Stimulated activated CD4-positive, alpha-beta T cell treated with anti-CD3 and anti-CD28 coated beads, Interleukin-1b, Interleukin-23, amount 100 ng/mL, for 1 hour (primary cell): ENCODE measurements at regions not wholly inside any gene's neighbourhood (a gene's known extent, or its start where the extent isn't known, plus 50 kb on each side); places are given as distances from the start of the nearest gene placed in this dataset.

Experiments
- DNase-seq, 2 donors: peaks; one replicate each; pipeline ENCODE4 v3.0.0-alpha.2; 2020; ENCODE audit warnings: low read depth in 2 of 2

- DNase-seq = no peak
Observed at GRCh38 chr7:32178677-32179366, 108.6 kb upstream of the PDE1C start.

- no peak for DNase-seq
Observed at GRCh38 chr7:32177232-32177631, 107.0 kb upstream of the PDE1C start.

- no peak for DNase-seq
Observed at GRCh38 chr7:32175099-32175498, 104.9 kb upstream of the PDE1C start.

GRCh38 chr7:32171248-32171647 lies 101.0 kb upstream of the PDE1C start:
- DNase-seq = no peak

- no peak for DNase-seq
Observed at GRCh38 chr7:32170838-32171237, 100.6 kb upstream of the PDE1C start.

- DNase-seq = no peak
Observed at GRCh38 chr7:32169228-32169627, 99.0 kb upstream of the PDE1C start.

GRCh38 chr7:32167815-32168214 lies 97.6 kb upstream of the PDE1C start:
- no peak for DNase-seq

- DNase-seq = no peak
Observed at GRCh38 chr7:32167256-32167655, 97.0 kb upstream of the PDE1C start.

GRCh38 chr7:32164341-32164996 lies 94.3 kb upstream of the PDE1C start:
- DNase-seq = no peak

- DNase-seq = no peak
Observed at GRCh38 chr7:32163896-32164295, 93.7 kb upstream of the PDE1C start.

GRCh38 chr7:32163141-32163806 lies 93.1 kb upstream of the PDE1C start:
- DNase-seq = no peak

GRCh38 chr7:32161708-32162107 lies 91.5 kb upstream of the PDE1C start:
- DNase-seq = no peak

- DNase-seq = no peak
Observed at GRCh38 chr7:32158751-32159745, 88.8 kb upstream of the PDE1C start.

GRCh38 chr7:32158076-32158475 lies 87.9 kb upstream of the PDE1C start:
- no peak for DNase-seq

GRCh38 chr7:32155712-32156111 lies 85.5 kb upstream of the PDE1C start:
- DNase-seq = no peak

GRCh38 chr7:32154797-32155196 lies 84.6 kb upstream of the PDE1C start:
- no peak for DNase-seq

GRCh38 chr7:32153006-32153405 lies 82.8 kb upstream of the PDE1C start:
- DNase-seq = no peak

GRCh38 chr7:32152576-32152975 lies 82.4 kb upstream of the PDE1C start:
- DNase-seq = no peak

- DNase-seq = no peak
Observed at GRCh38 chr7:32150589-32150988, 80.4 kb upstream of the PDE1C start.

GRCh38 chr7:32150039-32150438 lies 79.8 kb upstream of the PDE1C start:
- no peak for DNase-seq

GRCh38 chr7:32147546-32148268 lies 77.5 kb upstream of the PDE1C start:
- DNase-seq = no peak
